ENCODE measurements at regions not wholly inside any gene's neighbourhood (a gene's known extent, or its start where the extent isn't known, plus 50 kb on each side); places are given as distances from the start of the nearest gene placed in this dataset.
"Not testable (repeated sequence)": the region's sequence is repeated elsewhere in the genome, so short reads cannot be mapped to it uniquely, and the experiment has no call there.

- H3K4me3 Mint-ChIP-seq = no peak overlapping the region
- no peak for ATAC-seq
These were observed 108.1 kb upstream of the RAI14 start for GRCh38 chr5:34548086-34548403.

GRCh38 chr5:34550247-34550646 lies 105.9 kb upstream of the RAI14 start:
- ATAC-seq = no peak
- H3K9me3 Mint-ChIP-seq = peaks cover 0 to 28% (median 14%) of the 10 kb centered on the region in 9 donors
- H3K4me3 Mint-ChIP-seq = no peak overlapping the region
- H3K27me3 Mint-ChIP-seq = peaks cover 0 to 19% (median 14%) of the 10 kb centered on the region in 5 donors
- H3K4me1 Mint-ChIP-seq = no peaks in the 10 kb centered on the region
- POLR2A ChIA-PET = no interaction called here
- H3K27ac Mint-ChIP-seq = no peak overlapping the region
- DNase-seq = no peak
- peaks cover 0 to 9% (median 0%) of the 10 kb centered on the region in 3 donors for H3K36me3 Mint-ChIP-seq

More at GRCh38 chr5:34548086-34548403, 108.1 kb upstream of the RAI14 start:
- Mint-ChIP-seq H3K27ac (no peak overlapping the region), H3K4me1 (no peaks in the 10 kb centered on the region), H3K9me3 (peaks cover 0 to 49% (median 26%) of the 10 kb centered on the region in 9 donors), H3K36me3 (peaks cover 0 to 17% (median 3%) of the 10 kb centered on the region in 3 donors), H3K27me3 (peaks cover 0 to 19% (median 16%) of the 10 kb centered on the region in 5 donors)
- POLR2A ChIA-PET = no interaction called here
- DNase-seq = no peak

GRCh38 chr5:34550964-34551363 lies 105.2 kb upstream of the RAI14 start:
- Mint-ChIP-seq H3K4me3 (no peak overlapping the region), H3K4me1 (no peaks in the 10 kb centered on the region), H3K36me3 (peaks cover 0 to 9% (median 0%) of the 10 kb centered on the region in 3 donors), H3K27me3 (peaks cover 0 to 18% (median 12%) of the 10 kb centered on the region in 5 donors), H3K27ac (no peak overlapping the region), H3K9me3 (peaks cover 0 to 21% (median 7%) of the 10 kb centered on the region in 9 donors)
- ATAC-seq (no peak), DNase-seq (no peak)
- POLR2A ChIA-PET = no interaction called here

DNA sequence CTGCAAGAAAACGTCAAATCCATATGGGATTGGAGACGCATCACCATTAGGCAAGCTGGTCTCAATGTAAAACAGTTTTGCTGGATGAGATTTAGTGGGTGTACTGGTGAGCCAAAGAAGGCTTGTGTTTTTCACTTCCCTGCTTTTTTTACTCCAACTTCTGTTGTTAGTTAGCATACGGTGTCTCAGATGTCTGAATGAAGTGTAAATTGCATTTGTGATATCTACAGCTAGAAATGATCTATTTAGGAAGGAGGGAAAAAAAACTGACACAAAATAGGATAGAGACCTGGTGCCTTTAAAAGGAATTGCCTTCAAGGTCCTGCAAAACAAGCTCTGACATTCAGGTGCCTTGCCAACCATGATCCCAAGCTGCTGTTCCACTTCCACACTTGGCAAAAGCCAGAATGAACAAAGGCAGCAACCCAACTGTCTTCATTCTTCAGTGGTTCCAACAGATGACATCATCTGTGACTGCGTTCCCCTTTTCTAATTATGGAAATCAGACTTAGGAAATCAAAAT lies 104.2 kb upstream of the RAI14 start:
- H3K36me3 Mint-ChIP-seq = peaks cover 0 to 7% (median 0%) of the 10 kb centered on the region in 3 donors
- no peak overlapping the region for H3K4me3 Mint-ChIP-seq
- peaks cover 0 to 12% (median 3%) of the 10 kb centered on the region in 9 donors for H3K9me3 Mint-ChIP-seq

DNA sequence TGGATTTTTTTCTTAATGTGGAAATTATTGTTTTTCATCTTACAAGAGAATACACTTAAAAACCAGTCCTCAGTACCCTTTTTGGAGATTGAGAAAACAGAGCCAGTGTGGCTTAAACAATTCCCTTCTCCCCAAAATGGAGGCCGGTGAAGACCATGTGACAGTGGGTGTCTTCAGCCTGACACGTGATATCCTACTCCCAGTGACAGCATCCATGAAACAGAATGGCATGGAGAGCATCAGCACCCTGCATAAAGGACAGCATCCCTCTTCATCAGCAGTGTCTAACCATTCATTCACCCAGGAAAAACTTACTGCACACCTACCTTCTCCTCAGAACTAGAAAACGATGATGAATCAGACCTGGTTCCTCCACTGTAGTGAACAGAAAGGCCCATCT lies 103.4 kb upstream of the RAI14 start:
- H3K27me3 Mint-ChIP-seq = peaks cover 0 to 10% (median 9%) of the 10 kb centered on the region in 5 donors
- no peak overlapping the region for H3K4me3 Mint-ChIP-seq
- H3K27ac Mint-ChIP-seq = no peak overlapping the region
- H3K36me3 Mint-ChIP-seq = peaks cover 0 to 5% (median 0%) of the 10 kb centered on the region in 3 donors
- H3K9me3 Mint-ChIP-seq = peaks cover 0 to 5% (median 0%) of the 10 kb centered on the region in 9 donors
- POLR2A ChIA-PET = no interaction called here
- DNase-seq (no peak), ATAC-seq (no peak)
- H3K4me1 Mint-ChIP-seq = no peaks in the 10 kb centered on the region

More for the DNA sequence above, 104.2 kb upstream of the RAI14 start:
- DNase-seq (no peak), ATAC-seq (no peak)
- POLR2A ChIA-PET = no interaction called here
- Mint-ChIP-seq H3K27me3 (peaks cover 0 to 13% (median 12%) of the 10 kb centered on the region in 5 donors), H3K27ac (no peak overlapping the region), H3K4me1 (no peaks in the 10 kb centered on the region)

DNA sequence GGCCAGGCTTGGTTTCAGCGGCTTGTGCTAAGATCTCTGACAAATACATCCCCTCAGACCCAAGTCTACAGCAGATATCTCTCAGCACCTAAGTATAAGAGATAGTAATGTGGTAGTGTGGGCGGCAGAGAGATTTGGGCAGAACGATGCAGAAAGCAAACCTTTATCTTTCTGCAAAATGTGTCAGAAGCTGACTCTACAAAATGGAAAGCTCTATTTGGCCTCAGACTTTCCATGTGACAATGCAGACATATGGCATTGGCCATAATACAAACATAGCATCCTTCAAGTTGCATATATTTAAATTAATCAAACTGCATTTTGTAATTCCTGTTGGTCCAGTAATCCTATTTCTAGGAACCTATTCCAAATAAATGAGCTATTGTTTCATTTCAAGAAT lies 102.5 kb upstream of the RAI14 start:
- no peak overlapping the region for H3K4me3 Mint-ChIP-seq
- H3K9me3 Mint-ChIP-seq = no peaks in the 10 kb centered on the region
- no peak overlapping the region for H3K27ac Mint-ChIP-seq
- DNase-seq = no peak
- H3K27me3 Mint-ChIP-seq = peaks cover 0 to 16% (median 10%) of the 10 kb centered on the region in 5 donors
- H3K4me1 Mint-ChIP-seq = no peaks in the 10 kb centered on the region
- POLR2A ChIA-PET = no interaction called here
- no peak for ATAC-seq
- H3K36me3 Mint-ChIP-seq = no peaks in the 10 kb centered on the region

DNA sequence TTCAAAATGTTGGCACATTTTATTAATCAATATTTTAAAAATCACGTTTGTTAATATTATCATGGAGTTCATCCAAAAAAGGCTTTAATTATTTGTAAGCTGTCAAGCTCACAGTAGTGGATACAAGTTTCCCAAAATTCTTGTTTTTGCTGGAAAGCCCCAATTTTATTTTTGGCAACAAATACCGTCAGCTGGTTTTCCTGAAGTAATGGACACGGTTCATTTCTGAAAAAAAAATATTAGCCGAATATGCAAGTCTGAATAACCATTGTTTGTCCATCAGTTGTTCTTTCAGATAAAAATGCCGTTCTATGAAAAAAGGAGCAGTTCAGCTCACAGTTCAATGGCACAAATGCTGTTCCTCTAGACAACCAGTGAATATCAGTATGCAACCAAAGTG lies 101.5 kb upstream of the RAI14 start:
- H3K27ac Mint-ChIP-seq = no peak overlapping the region
- H3K4me3 Mint-ChIP-seq = no peak overlapping the region
- DNase-seq = no peak
- POLR2A ChIA-PET = no interaction called here
- no peaks in the 10 kb centered on the region for H3K4me1 Mint-ChIP-seq
- no peaks in the 10 kb centered on the region for H3K36me3 Mint-ChIP-seq
- peaks cover 0 to 10% (median 6%) of the 10 kb centered on the region in 5 donors for H3K27me3 Mint-ChIP-seq
- no peaks in the 10 kb centered on the region for H3K9me3 Mint-ChIP-seq
- ATAC-seq = no peak

DNA sequence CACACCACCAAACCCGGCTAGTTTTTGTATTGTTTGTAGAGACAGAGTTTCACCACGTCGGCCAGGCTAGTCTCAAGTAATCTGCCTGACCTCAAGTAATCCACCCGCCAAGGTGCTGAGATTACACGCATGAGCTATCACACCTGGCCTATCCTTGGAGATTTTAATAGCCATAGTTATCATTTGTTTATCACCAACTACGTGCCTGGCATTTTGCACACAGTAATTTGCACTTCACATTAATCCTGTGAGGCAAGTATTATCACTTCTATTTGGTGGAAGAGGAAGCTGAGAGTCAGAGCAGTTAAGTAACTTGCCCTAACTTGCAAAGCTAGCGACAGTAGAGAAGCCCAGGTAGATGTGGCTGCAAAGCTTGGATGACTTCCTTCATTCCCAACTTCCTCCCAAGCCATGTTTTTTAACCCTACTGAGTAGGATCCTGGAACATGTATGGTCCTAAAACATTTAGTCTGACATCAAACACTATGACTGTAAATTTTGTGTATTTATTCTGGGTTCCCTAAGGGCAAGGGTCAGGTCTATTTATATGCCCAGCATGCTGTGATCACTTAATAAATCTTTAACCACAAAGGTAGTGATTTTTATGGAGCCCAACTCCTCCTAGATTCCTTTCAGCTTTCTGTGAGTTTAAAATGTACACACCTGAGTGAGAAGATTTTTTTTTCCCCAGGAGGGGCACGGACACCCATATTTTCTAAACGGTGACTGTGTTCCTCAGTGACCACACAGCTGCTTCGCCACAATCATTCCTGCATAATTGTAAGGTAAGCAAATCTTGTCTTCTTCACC lies 100.2 kb upstream of the RAI14 start:
- ATAC-seq (no peak), DNase-seq (no peak)
- no peak overlapping the region for H3K4me3 Mint-ChIP-seq
- no peaks in the 10 kb centered on the region for H3K9me3 Mint-ChIP-seq
- no peaks in the 10 kb centered on the region for H3K4me1 Mint-ChIP-seq
- POLR2A ChIA-PET = no interaction called here
- no peaks in the 10 kb centered on the region for H3K36me3 Mint-ChIP-seq
- H3K27ac Mint-ChIP-seq = no peak overlapping the region
- H3K27me3 Mint-ChIP-seq = peaks cover 0 to 9% (median 6%) of the 10 kb centered on the region in 5 donors

DNA sequence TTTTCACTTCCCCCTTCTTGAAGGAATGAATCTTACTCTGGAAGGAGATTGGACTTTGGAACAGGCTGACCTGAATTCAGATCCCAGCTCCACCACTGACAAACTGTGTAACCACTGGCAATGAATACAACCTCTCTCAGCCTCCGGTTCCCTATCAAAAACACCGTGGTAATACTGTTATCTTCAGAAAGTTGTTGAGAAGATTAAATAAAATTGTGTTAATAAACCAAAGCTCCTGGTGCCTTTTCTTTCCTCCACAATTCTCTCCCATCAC lies 99.7 kb upstream of the RAI14 start:
- Mint-ChIP-seq H3K36me3 (no peaks in the 10 kb centered on the region), H3K4me3 (no peak overlapping the region), H3K27me3 (peaks cover 0 to 9% (median 4%) of the 10 kb centered on the region in 5 donors), H3K9me3 (no peaks in the 10 kb centered on the region), H3K4me1 (no peaks in the 10 kb centered on the region), H3K27ac (no peak overlapping the region)
- no peak for ATAC-seq
- POLR2A ChIA-PET = no interaction called here
- no peak for DNase-seq

DNA sequence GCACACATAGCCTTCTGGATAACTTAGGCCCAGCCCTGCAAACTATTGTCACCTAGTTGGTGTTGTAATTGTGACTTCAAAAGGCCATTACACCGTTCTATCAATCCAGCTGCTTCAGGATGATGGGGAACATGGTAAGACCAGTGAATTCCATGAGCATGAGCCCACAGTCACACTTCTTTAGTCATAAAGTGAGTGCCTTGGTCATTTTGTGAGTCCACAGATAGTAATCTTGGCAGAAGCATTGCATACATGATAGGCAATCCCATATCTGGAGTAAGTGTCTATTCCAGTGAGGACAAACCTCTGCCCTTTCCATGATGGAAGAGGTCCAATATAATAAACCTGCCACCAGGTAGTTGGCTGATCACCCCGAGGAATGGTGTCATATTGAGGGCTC lies 94.5 kb upstream of the RAI14 start:
- POLR2A ChIA-PET, H3K4me3 Mint-ChIP-seq, H3K4me1 Mint-ChIP-seq, H3K27ac Mint-ChIP-seq, H3K27me3 Mint-ChIP-seq, H3K9me3 Mint-ChIP-seq, DNase-seq, H3K36me3 Mint-ChIP-seq, ATAC-seq: not testable (repeated sequence)

DNA sequence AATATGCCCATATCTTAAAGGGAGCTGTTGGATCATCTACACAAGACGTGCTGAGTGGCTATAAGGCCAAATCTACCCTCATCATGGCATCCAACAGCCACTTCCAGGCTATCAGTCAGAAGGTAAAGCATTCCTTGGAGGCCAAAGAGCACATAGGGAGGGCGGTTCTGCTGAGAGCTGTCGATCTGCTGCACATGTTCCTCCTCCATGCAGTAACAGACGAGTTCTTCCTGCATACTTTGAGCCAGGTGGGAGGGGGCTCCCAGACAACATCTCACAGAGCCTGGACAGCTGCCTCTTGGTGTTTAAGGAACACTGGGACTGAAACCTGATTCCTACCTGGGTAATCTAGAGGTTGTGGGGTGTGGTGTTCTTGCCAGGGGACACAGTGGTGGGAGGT lies 93.3 kb upstream of the RAI14 start:
- no peaks in the 10 kb centered on the region for H3K36me3 Mint-ChIP-seq
- H3K9me3 Mint-ChIP-seq = no peaks in the 10 kb centered on the region
- no peaks in the 10 kb centered on the region for H3K4me1 Mint-ChIP-seq
- H3K4me3 Mint-ChIP-seq = no peak overlapping the region
- peaks cover 0 to 8% (median 4%) of the 10 kb centered on the region in 5 donors for H3K27me3 Mint-ChIP-seq
- ATAC-seq (no peak), DNase-seq (no peak)
- POLR2A ChIA-PET = no interaction called here
- no peak overlapping the region for H3K27ac Mint-ChIP-seq

- DNase-seq (no peak), ATAC-seq (no peak)
- no peaks in the 10 kb centered on the region for H3K4me1 Mint-ChIP-seq
- H3K27me3 Mint-ChIP-seq = peaks cover 0 to 6% (median under 1%) of the 10 kb centered on the region in 5 donors
- H3K4me3 Mint-ChIP-seq = no peak overlapping the region
- POLR2A ChIA-PET = no interaction called here
- no peak overlapping the region for H3K27ac Mint-ChIP-seq
- no peaks in the 10 kb centered on the region for H3K9me3 Mint-ChIP-seq
- no peaks in the 10 kb centered on the region for H3K36me3 Mint-ChIP-seq
These were observed 92.9 kb upstream of the RAI14 start for GRCh38 chr5:34563269-34563668.

- no peaks in the 10 kb centered on the region for H3K4me1 Mint-ChIP-seq
- H3K27me3 Mint-ChIP-seq = peaks cover 0 to 6% (median 0%) of the 10 kb centered on the region in 5 donors
- no peak overlapping the region for H3K27ac Mint-ChIP-seq
- no peak overlapping the region for H3K4me3 Mint-ChIP-seq
- H3K9me3 Mint-ChIP-seq = no peaks in the 10 kb centered on the region
- H3K36me3 Mint-ChIP-seq = no peaks in the 10 kb centered on the region
- ATAC-seq (no peak), DNase-seq (no peak)
- POLR2A ChIA-PET = no interaction called here
These were observed 92.0 kb upstream of the RAI14 start for GRCh38 chr5:34563931-34564709.
